ENCODE measurements at regions not wholly inside any gene's neighbourhood (a gene's known extent, or its start where the extent isn't known, plus 50 kb on each side); places are given as distances from the start of the nearest gene placed in this dataset.
"Not testable (repeated sequence)": the region's sequence is repeated elsewhere in the genome, so short reads cannot be mapped to it uniquely, and the experiment has no call there.

- H2AFZ ChIP-seq (replicated peaks; ENCODE audit: low read length, poor library complexity); BruUV-seq (replicated peaks); H3K4me1 ChIP-seq (ENCODE audit: control insufficient read depth, insufficient read depth, low read length); H2AK9ac ChIP-seq (replicated peaks; ENCODE audit: low read depth, low read length, poor library complexity); H3K27ac ChIP-seq (ENCODE audit: insufficient read depth, low read length); H3K27me3 ChIP-seq (ENCODE audit: control insufficient read depth, insufficient read depth, low read length); H2BK15ac ChIP-seq (ENCODE audit: low read depth, low read length); H4K8ac ChIP-seq (ENCODE audit: low read depth in 2 of 2, low read length in 2 of 2); H3K4me2 ChIP-seq (ENCODE audit: low read depth, low read length); H3K79me1 ChIP-seq (ENCODE audit: low read depth in 1 of 2, low read length in 2 of 2); H4K20me1 ChIP-seq (ENCODE audit: insufficient read depth, low read length); DNase-seq; H4K5ac ChIP-seq (ENCODE audit: low read depth, low read length); POLR2A ChIA-PET (ENCODE audit: unreplicated experiment); ATAC-seq (ENCODE audit: low read depth); H3K23ac ChIP-seq (ENCODE audit: low read depth, low read length); in situ Hi-C loops (cut with MboI; ENCODE audit: low sequenced_read_pairs); H3K14ac ChIP-seq (replicated peaks; ENCODE audit: low read depth, low read length); H2BK20ac ChIP-seq (ENCODE audit: low read depth, low read length); dilution Hi-C loops (cut with HindIII; ENCODE audit: low sequenced_read_pairs, unreplicated experiment); H2BK120ac ChIP-seq (ENCODE audit: low read depth, low read length); H3K4ac ChIP-seq (ENCODE audit: low read depth, low read length); H3K4me3 ChIP-seq (ENCODE audit: insufficient read depth, low read depth, low read length); intact Hi-C loops (cut with micrococcal nuclease); CTCF ChIA-PET; H3K56ac ChIP-seq (ENCODE audit: extremely low read depth, insufficient read depth, low read length); H3K9ac ChIP-seq (ENCODE audit: low read depth, low read length); H2AK5ac ChIP-seq (ENCODE audit: low read depth, low read length); H3K18ac ChIP-seq (ENCODE audit: low read depth, low read length); H3K9me1 ChIP-seq (ENCODE audit: insufficient read depth, low read length); H3K9me3 ChIP-seq (ENCODE audit: control insufficient read depth, insufficient read depth, low read length); H4K91ac ChIP-seq (ENCODE audit: insufficient read depth, low read depth, low read length); H3K36me3 ChIP-seq (ENCODE audit: control insufficient read depth, insufficient read depth, low read length); H2BK5ac ChIP-seq (ENCODE audit: low read depth, low read length, poor library complexity, severe bottlenecking): not testable (repeated sequence)
- WGBS, 2 experiments (ENCODE audit: extremely low coverage in 2 of 2, insufficient read length in 1 of 2), result 80% methylated on average over 1 of the region's 24 CpGs; no CpG with 5 or more reads in 1 of the 2 experiments
Measured at GRCh38 chr3:39713341-39713740, 96.1 kb upstream of the MYRIP start.

All from IMR-90 (cell line).